ENCODE measurements at regions not wholly inside any gene's neighbourhood (a gene's known extent, or its start where the extent isn't known, plus 50 kb on each side); places are given as distances from the start of the nearest gene placed in this dataset.

DNA sequence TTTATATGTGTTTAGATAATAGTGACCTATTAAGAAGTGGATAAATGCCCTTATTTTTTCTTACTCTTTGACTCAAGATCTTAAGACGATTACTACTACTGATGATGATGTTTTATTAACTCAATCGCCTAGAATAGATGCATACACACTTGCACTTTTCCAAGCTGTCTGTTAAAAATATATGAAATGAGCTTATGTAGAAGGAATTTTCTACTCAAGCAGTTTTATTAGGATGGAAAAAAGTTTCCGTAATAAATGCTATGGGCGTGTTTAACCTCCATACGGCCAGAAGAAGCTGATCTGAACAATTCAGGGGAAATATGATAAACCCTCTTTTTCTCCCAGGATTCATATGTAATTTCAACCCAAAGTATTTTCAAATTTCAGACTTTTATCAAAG is 455.7 kb upstream of the MPDZ start:
- no peak overlapping the region for H3K9ac ChIP-seq (ENCODE audit: control insufficient read depth, insufficient read depth, low read length)
- no peaks in the 10 kb centered on the region for H3K36me3 ChIP-seq (ENCODE audit: control insufficient read depth in 2 of 2, insufficient read depth in 2 of 2, low read length in 1 of 2)
- no peak for FAIRE-seq
- no peak overlapping the region for H3K4me2 ChIP-seq (ENCODE audit: control insufficient read depth, insufficient read depth)
- intact Hi-C loops (cut with micrococcal nuclease; ENCODE audit: unreplicated experiment) (no loop called here), in situ Hi-C loops (cut with MboI) (no loop called here)
- ATAC-seq, result no peak
- no peaks in the 10 kb centered on the region for H3K79me2 ChIP-seq (ENCODE audit: control insufficient read depth, insufficient read depth, low read length)
- no peaks in the 10 kb centered on the region for H4K20me1 ChIP-seq (ENCODE audit: control insufficient read depth, insufficient read depth)
- no peak overlapping the region for H3K4me3 ChIP-seq
- CTCF ChIA-PET, result interaction anchor here (0.9 kb wide), 2 partner anchors 11 to 43 kb away, joined by 3 read pairs; no protein-coding TSS in a partner anchor
- POLR2A ChIA-PET, result no interaction called here
- H3K4me1 ChIP-seq (ENCODE audit: control insufficient read depth, insufficient read depth, low read length), result no peaks in the 10 kb centered on the region
- H2AFZ ChIP-seq (ENCODE audit: control insufficient read depth, low read depth, low read length), result no peak overlapping the region
- WGBS (ENCODE audit: insufficient coverage, insufficient replicate concordance, low lambda C conversion rate, missing lambda C conversion rate), result 13% methylated on average over 5 of the region's 5 CpGs
- no peak overlapping the region for H3K27ac ChIP-seq (ENCODE audit: control insufficient read depth, insufficient read depth)
- RAD21 ChIA-PET (ENCODE audit: unreplicated experiment), result no interaction called here
- no TSS peak for BruUV-seq (replicated peaks)
- SMC1A ChIA-PET (ENCODE audit: uncharacterized antibody, unreplicated experiment), result interaction anchor here (0.8 kb wide), 1 partner anchor 10 kb away, joined by 3 read pairs; no protein-coding TSS in a partner anchor
- DNase-seq (ENCODE audit: low read depth, low spot score), result no peak
- no peaks in the 10 kb centered on the region for H3K27me3 ChIP-seq (replicated peaks in 1 of 2; ENCODE audit: control insufficient read depth in 2 of 2, insufficient read depth in 2 of 2, low read length in 1 of 2)
- H3K9me3 ChIP-seq (replicated peaks; ENCODE audit: control insufficient read depth, insufficient read depth, low read length), result no peaks in the 10 kb centered on the region
- TF ChIP-seq, protein P1, sequence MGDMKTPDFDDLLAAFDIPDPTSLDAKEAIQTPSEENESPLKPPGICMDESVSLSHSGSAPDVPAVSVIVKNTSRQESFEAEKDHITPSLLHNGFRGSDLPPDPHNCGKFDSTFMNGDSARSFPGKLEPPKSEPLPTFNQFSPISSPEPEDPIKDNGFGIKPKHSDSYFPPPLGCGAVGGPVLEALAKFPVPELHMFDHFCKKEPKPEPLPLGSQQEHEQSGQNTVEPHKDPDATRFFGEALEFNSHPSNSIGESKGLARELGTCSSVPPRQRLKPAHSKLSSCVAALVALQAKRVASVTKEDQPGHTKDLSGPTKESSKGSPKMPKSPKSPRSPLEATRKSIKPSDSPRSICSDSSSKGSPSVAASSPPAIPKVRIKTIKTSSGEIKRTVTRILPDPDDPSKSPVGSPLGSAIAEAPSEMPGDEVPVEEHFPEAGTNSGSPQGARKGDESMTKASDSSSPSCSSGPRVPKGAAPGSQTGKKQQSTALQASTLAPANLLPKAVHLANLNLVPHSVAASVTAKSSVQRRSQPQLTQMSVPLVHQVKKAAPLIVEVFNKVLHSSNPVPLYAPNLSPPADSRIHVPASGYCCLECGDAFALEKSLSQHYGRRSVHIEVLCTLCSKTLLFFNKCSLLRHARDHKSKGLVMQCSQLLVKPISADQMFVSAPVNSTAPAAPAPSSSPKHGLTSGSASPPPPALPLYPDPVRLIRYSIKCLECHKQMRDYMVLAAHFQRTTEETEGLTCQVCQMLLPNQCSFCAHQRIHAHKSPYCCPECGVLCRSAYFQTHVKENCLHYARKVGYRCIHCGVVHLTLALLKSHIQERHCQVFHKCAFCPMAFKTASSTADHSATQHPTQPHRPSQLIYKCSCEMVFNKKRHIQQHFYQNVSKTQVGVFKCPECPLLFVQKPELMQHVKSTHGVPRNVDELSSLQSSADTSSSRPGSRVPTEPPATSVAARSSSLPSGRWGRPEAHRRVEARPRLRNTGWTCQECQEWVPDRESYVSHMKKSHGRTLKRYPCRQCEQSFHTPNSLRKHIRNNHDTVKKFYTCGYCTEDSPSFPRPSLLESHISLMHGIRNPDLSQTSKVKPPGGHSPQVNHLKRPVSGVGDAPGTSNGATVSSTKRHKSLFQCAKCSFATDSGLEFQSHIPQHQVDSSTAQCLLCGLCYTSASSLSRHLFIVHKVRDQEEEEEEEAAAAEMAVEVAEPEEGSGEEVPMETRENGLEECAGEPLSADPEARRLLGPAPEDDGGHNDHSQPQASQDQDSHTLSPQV (IDR thresholded peaks at IDR 0.05), result no peak
- TF ChIP-seq RCOR1 (conservative IDR thresholded peaks at IDR 0.05; ENCODE audit: low read depth, low read length) (no peak), NRF1 (conservative IDR thresholded peaks at IDR 0.05; ENCODE audit: low read depth, low read length) (no peak), ZNF622 (IDR thresholded peaks at IDR 0.05) (no peak), EGR1 (IDR thresholded peaks at IDR 0.05; ENCODE audit: borderline replicate concordance in 1 of 2, low read depth in 2 of 2, low read length in 2 of 2) (no peak), SMC3 (IDR thresholded peaks at IDR 0.05; ENCODE audit: borderline replicate concordance, low read length) (no peak), RB1 (IDR thresholded peaks at IDR 0.05; ENCODE audit: borderline replicate concordance) (no peak), RELA (IDR thresholded peaks at IDR 0.05; ENCODE audit: borderline replicate concordance, partially characterized antibody) (no peak), RAD51 (IDR thresholded peaks at IDR 0.05) (no peak), NR2C1 (IDR thresholded peaks at IDR 0.05) (no peak), NR2F1 (conservative IDR thresholded peaks at IDR 0.05) (no peak), TARDBP (IDR thresholded peaks at IDR 0.05; ENCODE audit: borderline replicate concordance) (no peak), YY1 (IDR thresholded peaks at IDR 0.05; ENCODE audit: low read depth, low read length) (no peak), SRF (IDR thresholded peaks at IDR 0.05; ENCODE audit: low read depth in 2 of 2, low read length in 2 of 2) (no peak)
- TF ChIP-seq, protein P2, sequence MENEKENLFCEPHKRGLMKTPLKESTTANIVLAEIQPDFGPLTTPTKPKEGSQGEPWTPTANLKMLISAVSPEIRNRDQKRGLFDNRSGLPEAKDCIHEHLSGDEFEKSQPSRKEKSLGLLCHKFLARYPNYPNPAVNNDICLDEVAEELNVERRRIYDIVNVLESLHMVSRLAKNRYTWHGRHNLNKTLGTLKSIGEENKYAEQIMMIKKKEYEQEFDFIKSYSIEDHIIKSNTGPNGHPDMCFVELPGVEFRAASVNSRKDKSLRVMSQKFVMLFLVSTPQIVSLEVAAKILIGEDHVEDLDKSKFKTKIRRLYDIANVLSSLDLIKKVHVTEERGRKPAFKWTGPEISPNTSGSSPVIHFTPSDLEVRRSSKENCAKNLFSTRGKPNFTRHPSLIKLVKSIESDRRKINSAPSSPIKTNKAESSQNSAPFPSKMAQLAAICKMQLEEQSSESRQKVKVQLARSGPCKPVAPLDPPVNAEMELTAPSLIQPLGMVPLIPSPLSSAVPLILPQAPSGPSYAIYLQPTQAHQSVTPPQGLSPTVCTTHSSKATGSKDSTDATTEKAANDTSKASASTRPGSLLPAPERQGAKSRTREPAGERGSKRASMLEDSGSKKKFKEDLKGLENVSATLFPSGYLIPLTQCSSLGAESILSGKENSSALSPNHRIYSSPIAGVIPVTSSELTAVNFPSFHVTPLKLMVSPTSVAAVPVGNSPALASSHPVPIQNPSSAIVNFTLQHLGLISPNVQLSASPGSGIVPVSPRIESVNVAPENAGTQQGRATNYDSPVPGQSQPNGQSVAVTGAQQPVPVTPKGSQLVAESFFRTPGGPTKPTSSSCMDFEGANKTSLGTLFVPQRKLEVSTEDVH (IDR thresholded peaks at IDR 0.05; ENCODE audit: low read depth, partially characterized antibody), result no peak
- TF ChIP-seq, protein P3, sequence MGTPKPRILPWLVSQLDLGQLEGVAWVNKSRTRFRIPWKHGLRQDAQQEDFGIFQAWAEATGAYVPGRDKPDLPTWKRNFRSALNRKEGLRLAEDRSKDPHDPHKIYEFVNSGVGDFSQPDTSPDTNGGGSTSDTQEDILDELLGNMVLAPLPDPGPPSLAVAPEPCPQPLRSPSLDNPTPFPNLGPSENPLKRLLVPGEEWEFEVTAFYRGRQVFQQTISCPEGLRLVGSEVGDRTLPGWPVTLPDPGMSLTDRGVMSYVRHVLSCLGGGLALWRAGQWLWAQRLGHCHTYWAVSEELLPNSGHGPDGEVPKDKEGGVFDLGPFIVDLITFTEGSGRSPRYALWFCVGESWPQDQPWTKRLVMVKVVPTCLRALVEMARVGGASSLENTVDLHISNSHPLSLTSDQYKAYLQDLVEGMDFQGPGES (IDR thresholded peaks at IDR 0.05), result no peak
- TF ChIP-seq, protein P4, sequence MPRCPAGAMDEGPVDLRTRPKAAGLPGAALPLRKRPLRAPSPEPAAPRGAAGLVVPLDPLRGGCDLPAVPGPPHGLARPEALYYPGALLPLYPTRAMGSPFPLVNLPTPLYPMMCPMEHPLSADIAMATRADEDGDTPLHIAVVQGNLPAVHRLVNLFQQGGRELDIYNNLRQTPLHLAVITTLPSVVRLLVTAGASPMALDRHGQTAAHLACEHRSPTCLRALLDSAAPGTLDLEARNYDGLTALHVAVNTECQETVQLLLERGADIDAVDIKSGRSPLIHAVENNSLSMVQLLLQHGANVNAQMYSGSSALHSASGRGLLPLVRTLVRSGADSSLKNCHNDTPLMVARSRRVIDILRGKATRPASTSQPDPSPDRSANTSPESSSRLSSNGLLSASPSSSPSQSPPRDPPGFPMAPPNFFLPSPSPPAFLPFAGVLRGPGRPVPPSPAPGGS (IDR thresholded peaks at IDR 0.05; ENCODE audit: borderline replicate concordance, insufficient read depth, low read depth, low read length, poor library complexity, severe bottlenecking), result no peak
